Neural cell (in vitro differentiated cells): ENCODE measurements at regions not wholly inside any gene's neighbourhood (a gene's known extent, or its start where the extent isn't known, plus 50 kb on each side); places are given as distances from the start of the nearest gene placed in this dataset.

ENCODE experiments used
- EP300 ChIP-seq: fragments of 450-650 bp; conservative IDR thresholded peaks from 2 replicates; pipeline ENCODE4 v1.6.1; 2014; ENCODE audit warnings: antibody characterized with exemption, mild to moderate bottlenecking, moderate library complexity; ENCODE audit not compliant: poor library complexity, severe bottlenecking
- EZH2 ChIP-seq: fragments of 200-600, 300-800 bp; shearing (Covaris generic), sonication (generic); IDR thresholded peaks from 2 replicates; pipeline ENCODE4 v1.6.1; 2014; ENCODE audit warnings: antibody characterized with exemption, low read length, borderline replicate concordance, mild to moderate bottlenecking; ENCODE audit not compliant: insufficient read depth, poor library complexity, severe bottlenecking
- MXI1 ChIP-seq: fragments of 450-650 bp; conservative IDR thresholded peaks from 2 replicates; pipeline ENCODE4 v1.6.1; 2014; ENCODE audit warnings: antibody characterized with exemption, mild to moderate bottlenecking; ENCODE audit not compliant: poor library complexity, severe bottlenecking
- POLR2AphosphoS5 ChIP-seq: IDR thresholded peaks from 2 replicates; pipeline ENCODE4 v1.6.1; 2012
- RAD21 ChIP-seq: fragments of 450-650 bp; conservative IDR thresholded peaks from 2 replicates; pipeline ENCODE4 v1.6.1; 2014; ENCODE audit warnings: antibody characterized with exemption, mild to moderate bottlenecking, moderate library complexity
- SMC3 ChIP-seq: fragments of 450-650 bp; conservative IDR thresholded peaks from 2 replicates; pipeline ENCODE4 v1.6.1; 2014; ENCODE audit warnings: antibody characterized with exemption, mild to moderate bottlenecking, moderate library complexity; ENCODE audit not compliant: poor library complexity
- TAF1 ChIP-seq: IDR thresholded peaks from 2 replicates; pipeline ENCODE4 v1.6.1; 2012; ENCODE audit warnings: low read depth
- TF ChIP-seq, protein P1 (sequence below): fragments of 450-650 bp; IDR thresholded peaks from 2 replicates; pipeline ENCODE4 v1.5.1; 2014; ENCODE audit warnings: antibody characterized with exemption, mild to moderate bottlenecking, moderate library complexity; ENCODE audit not compliant: poor library complexity, severe bottlenecking
- TF ChIP-seq, protein P2 (sequence below): IDR thresholded peaks from 2 replicates; pipeline ENCODE4 v1.6.1; 2012; ENCODE audit warnings: borderline replicate concordance

DNA sequence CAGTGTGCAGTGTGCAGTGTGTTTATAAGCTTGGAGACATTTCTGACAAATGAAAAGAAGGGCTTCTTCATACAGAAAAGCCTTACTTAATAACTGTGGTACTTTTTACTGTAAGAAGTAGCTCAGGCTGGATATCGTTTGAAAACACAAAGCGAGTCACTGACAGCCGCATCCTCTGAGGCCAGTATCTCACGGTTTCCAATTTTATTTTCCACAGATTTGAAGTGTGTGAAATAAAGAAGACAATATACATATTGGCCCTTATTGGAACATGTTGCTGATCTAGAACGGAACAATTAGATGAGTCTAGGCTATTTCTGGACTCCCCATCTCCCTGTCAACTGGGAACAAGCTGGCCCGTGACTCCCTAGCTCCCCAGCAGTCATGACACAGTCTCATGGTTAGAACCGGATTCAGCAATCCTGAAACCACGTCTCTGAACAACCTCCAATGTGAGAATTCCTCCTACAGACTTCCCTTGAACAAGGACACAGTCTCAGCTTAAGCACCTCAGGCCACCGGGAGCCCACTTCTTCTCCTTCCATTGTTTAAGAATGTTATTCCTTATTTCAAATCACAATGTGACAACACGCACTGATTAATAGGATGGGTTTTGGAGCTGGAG is 484.5 kb downstream of the COG6 start:
- TF ChIP-seq, protein P1, sequence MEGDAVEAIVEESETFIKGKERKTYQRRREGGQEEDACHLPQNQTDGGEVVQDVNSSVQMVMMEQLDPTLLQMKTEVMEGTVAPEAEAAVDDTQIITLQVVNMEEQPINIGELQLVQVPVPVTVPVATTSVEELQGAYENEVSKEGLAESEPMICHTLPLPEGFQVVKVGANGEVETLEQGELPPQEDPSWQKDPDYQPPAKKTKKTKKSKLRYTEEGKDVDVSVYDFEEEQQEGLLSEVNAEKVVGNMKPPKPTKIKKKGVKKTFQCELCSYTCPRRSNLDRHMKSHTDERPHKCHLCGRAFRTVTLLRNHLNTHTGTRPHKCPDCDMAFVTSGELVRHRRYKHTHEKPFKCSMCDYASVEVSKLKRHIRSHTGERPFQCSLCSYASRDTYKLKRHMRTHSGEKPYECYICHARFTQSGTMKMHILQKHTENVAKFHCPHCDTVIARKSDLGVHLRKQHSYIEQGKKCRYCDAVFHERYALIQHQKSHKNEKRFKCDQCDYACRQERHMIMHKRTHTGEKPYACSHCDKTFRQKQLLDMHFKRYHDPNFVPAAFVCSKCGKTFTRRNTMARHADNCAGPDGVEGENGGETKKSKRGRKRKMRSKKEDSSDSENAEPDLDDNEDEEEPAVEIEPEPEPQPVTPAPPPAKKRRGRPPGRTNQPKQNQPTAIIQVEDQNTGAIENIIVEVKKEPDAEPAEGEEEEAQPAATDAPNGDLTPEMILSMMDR: no peak
- TF ChIP-seq EP300 (no peak), EZH2 (no peak), TAF1 (no peak), POLR2AphosphoS5 (no peak), MXI1 (no peak), RAD21 (no peak), SMC3 (no peak)
- TF ChIP-seq, protein P2, sequence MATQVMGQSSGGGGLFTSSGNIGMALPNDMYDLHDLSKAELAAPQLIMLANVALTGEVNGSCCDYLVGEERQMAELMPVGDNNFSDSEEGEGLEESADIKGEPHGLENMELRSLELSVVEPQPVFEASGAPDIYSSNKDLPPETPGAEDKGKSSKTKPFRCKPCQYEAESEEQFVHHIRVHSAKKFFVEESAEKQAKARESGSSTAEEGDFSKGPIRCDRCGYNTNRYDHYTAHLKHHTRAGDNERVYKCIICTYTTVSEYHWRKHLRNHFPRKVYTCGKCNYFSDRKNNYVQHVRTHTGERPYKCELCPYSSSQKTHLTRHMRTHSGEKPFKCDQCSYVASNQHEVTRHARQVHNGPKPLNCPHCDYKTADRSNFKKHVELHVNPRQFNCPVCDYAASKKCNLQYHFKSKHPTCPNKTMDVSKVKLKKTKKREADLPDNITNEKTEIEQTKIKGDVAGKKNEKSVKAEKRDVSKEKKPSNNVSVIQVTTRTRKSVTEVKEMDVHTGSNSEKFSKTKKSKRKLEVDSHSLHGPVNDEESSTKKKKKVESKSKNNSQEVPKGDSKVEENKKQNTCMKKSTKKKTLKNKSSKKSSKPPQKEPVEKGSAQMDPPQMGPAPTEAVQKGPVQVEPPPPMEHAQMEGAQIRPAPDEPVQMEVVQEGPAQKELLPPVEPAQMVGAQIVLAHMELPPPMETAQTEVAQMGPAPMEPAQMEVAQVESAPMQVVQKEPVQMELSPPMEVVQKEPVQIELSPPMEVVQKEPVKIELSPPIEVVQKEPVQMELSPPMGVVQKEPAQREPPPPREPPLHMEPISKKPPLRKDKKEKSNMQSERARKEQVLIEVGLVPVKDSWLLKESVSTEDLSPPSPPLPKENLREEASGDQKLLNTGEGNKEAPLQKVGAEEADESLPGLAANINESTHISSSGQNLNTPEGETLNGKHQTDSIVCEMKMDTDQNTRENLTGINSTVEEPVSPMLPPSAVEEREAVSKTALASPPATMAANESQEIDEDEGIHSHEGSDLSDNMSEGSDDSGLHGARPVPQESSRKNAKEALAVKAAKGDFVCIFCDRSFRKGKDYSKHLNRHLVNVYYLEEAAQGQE: no peak
